ENCODE measurements at regions not wholly inside any gene's neighbourhood (a gene's known extent, or its start where the extent isn't known, plus 50 kb on each side); places are given as distances from the start of the nearest gene placed in this dataset.

DNA sequence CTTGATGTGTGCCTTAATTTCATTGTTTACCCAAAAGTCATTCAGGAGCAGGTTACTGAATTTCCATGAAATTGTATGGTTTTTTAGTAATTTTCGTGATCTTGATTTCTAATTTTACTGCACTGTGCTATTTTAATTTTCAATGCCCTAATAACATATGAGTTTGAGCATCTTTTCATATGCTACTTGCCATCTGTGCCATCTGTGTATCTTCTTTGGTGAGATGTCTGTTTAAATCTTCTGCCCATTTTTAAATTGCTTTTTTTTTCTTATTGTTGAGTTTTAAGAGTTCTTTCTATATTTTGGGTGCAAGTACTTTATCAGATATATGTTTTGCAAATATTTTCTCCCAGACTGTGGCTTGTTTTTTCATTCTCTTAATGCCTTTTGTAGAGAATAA, 165.9 kb downstream of the ST6GAL2 start:
- no peak for DNase-seq

DNA sequence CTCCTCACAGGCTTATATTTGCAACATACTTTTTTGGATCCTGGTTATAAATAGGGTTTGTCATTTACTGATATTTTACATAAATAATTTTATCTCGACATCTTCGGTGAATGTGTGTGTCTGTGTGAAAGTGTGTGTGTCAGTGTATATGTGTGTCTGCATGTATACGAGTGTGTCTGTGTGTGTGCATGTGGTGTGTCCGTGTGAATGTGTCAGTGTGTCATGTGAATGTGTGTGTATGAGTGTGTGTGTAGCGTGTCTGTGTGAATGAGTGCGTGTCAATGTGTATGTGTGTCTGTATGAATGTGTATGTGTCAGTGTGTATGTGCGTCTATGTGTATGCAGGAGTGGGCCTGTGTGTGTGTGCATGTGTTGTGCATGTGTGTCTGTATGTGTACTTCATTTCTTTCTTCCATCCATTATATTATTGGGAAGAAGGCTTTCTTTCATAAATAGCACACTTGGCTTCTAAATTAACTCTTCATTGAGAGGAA, 161.6 kb downstream of the ST6GAL2 start:
- no peak for DNase-seq

DNA sequence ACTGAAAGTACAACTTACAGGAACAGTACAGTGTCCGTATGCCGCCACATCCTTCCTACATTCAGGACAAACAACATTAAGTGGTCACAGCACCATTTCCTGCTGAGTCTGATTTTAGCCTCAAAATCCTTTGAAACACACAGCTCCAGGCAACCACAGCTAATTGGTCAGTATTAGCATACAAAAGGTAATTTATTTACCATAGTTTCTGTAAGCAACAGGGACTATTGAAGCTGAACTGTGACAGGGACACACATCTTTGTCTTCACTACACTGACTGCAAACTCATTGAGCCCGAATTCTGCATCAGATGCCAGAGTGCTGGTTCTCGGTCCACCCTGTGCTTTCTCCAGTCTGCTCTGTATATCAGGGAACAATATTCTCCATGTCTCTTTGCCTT, 151.8 kb downstream of the ST6GAL2 start:
- no peak for DNase-seq

DNA sequence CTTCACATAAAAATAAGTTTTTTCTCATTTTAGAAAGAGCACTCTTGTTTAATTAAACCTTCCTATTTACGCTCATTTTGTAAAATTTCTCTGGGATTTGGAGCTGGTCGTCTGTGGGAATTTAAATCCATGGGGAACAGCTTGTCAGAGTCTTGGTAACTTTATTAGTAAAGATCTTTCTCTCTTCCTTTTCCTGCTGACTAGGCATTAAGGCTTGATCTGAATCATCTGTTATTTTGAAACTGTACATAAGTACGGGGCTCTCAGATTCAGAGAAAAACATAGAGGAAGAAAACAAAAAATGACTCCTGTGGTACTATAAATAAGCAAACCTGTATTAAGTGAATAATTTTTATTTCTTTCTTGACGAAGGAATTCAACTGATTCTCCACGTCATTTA, 150.2 kb downstream of the ST6GAL2 start:
- DNase-seq: no peak

DNA sequence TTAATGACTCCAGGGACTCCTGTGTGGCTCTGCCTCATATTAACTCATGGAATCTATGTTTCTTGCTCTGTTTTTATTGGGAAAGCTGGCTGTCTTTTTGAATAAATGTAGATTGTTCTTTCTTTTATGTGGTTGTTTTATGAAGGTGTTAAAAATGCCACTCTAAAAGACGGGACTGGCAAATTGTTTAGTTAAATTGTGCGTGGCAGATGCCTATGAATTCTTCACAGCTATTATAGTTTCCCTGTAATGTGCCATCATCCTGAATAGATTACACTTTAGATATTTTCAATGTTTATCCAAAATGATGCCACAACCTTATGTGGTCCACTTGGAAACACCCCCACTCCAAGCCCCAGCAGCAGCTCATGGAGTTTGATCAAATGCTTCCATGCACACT, 149.7 kb downstream of the ST6GAL2 start:
- DNase-seq: no peak

DNA sequence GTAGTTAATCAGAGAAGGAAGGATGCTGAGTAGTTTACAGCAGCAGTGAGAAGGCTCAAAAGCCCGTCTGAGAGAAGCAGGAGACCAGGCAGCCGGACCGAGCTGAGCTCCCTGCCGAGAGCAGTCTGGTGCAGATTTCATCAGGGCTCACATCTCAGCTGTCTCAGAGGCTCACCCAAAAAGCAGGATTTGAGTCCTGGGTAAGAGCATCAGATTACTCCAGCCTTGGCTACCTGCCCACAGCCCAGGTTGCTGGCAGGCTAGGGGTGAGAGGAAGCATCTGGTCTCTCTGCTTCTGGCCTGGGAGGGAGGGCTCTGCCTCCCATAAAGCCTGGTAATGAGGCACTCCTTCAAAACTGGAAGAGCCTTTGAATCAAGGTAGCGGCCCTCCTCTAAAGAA, 140.5 kb downstream of the ST6GAL2 start:
- no peak for DNase-seq

DNA sequence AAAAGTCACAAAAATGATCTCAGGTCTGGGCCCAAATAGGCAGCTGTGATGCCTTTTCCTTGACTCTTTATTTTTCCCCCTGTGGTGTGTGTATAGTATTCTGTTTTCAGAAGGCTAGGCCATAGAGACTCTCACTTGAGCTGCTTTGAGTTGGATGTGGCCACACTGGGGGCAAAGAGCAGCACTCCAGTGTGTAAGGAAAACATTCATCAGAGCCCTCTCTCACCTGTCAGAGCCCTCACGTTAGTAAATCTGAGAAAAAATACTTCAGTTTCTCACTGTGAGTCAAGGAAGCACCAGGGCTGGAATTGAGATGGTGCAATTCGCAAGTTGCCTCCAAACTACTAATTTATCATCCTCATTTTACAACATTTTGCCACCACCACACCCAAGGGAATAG, 136.1 kb downstream of the ST6GAL2 start:
- DNase-seq: no peak

All from NCI-H526 treated with DMSO at 0.1 percent for 48 hours (cell line).